Stimulated activated effector memory CD8-positive, alpha-beta T cell treated with anti-CD3 and anti-CD28 coated beads, Interleukin-12 subunit alpha, Interleukin-12 subunit beta, amount 100 ng/mL, for 72 hours (primary cell): ENCODE measurements at regions not wholly inside any gene's neighbourhood (a gene's known extent, or its start where the extent isn't known, plus 50 kb on each side); places are given as distances from the start of the nearest gene placed in this dataset.
"Not testable (repeated sequence)": the region's sequence is repeated elsewhere in the genome, so short reads cannot be mapped to it uniquely, and the experiment has no call there.

Experiments
- ATAC-seq: fragments of 150-1000 bp; cut with Tn5 transposase; 2 replicates; pipeline ENCODE4 v1.10.0; 2021
- DNase-seq, 2 donors: peaks; one replicate each; pipeline ENCODE4 v3.0.0; 2021 to 2022; ENCODE audit warnings: low spot score in 2 of 2
- H3K27ac Mint-ChIP-seq: one replicate; pipeline ENCODE4 v1.8.0; 2022; ENCODE audit warnings: mild to moderate bottlenecking, mixed read lengths
- H3K36me3 Mint-ChIP-seq: one replicate; pipeline ENCODE4 v1.8.0; 2022; ENCODE audit warnings: mild to moderate bottlenecking, mixed read lengths
- H3K4me1 Mint-ChIP-seq: one replicate; pipeline ENCODE4 v1.8.0; 2022; ENCODE audit warnings: mixed read lengths
- H3K4me3 Mint-ChIP-seq: one replicate; pipeline ENCODE4 v1.8.0; 2022; ENCODE audit warnings: mild to moderate bottlenecking, mixed read lengths
- H3K9me3 Mint-ChIP-seq: one replicate; pipeline ENCODE4 v1.8.0; 2022; ENCODE audit warnings: mixed read lengths

DNA sequence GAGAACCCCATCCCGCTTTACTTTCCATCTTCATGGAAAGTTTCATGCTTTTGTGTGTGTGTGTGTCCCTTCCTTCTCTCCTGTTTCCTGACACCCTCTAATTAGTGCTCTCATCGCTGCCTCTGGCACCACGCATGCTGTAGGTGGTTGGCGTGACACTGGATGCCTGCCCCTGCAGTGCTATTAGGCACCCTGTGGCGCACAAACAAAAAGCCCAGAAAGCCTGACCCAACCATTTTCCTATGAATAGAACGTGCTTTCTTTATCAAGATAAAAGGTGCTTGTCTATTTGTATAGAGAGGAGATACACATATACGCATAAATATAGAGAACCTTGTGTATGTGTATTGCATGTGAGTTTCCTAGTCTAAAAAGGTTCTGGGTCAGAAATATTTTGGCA is 120.8 kb upstream of the CDCA7L start:
- no peak for ATAC-seq
- no peaks in the 10 kb centered on the region for H3K4me1 Mint-ChIP-seq

GRCh38 chr7:22064816-22065215 is 119.1 kb upstream of the CDCA7L start:
- Mint-ChIP-seq H3K4me1 (no peaks in the 10 kb centered on the region), H3K9me3 (no peaks in the 10 kb centered on the region), H3K27ac (no peak overlapping the region), H3K36me3 (no peaks in the 10 kb centered on the region), H3K4me3 (no peak overlapping the region)
- DNase-seq (no peak), ATAC-seq (no peak)

More for the DNA sequence above, 120.8 kb upstream of the CDCA7L start:
- H3K4me3 Mint-ChIP-seq: no peak overlapping the region
- H3K36me3 Mint-ChIP-seq: no peaks in the 10 kb centered on the region
- H3K27ac Mint-ChIP-seq: no peak overlapping the region
- H3K9me3 Mint-ChIP-seq: no peaks in the 10 kb centered on the region
- DNase-seq: no peak

DNA sequence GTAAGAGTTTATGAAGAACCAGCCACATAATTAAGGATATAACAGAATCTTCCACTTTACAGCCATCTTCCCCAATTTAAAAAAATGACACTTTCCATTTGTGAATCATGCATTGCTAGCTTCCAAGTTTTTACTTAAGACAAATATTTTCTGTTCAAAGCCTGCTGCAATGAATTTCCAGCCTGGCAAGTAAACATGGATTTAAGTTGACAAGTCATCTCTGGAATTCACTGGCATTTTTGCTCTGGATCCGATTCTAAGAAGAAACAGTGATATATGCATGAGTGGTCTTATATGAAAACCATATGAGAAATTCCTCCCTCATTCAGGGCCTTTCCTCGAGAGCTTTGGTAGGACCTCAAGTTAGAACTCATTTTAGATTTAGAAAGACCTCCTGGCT is 116.1 kb upstream of the CDCA7L start:
- Mint-ChIP-seq H3K4me1 (no peaks in the 10 kb centered on the region), H3K36me3 (no peaks in the 10 kb centered on the region), H3K9me3 (no peaks in the 10 kb centered on the region), H3K27ac (no peak overlapping the region), H3K4me3 (no peak overlapping the region)
- ATAC-seq (no peak), DNase-seq (no peak)

DNA sequence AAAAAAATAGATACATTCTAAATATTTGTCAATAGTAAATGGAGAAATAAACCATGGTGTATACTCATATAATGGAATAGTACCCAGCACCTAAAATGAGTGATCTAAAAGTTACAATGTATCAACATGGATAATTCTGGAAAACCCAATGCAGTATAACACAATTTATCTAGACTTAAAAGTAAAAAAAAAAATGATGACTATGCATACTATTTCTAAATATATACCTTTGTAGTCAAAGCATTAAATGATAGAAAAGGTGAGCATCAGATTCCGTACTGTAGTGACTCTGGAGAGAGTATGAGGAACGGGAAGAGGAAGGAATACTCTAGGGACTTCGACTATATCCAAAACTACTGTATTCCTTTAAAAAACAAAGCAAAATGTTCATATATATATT is 115.2 kb upstream of the CDCA7L start:
- no peak for DNase-seq
- Mint-ChIP-seq H3K9me3 (no peaks in the 10 kb centered on the region), H3K4me3 (no peak overlapping the region)

DNA sequence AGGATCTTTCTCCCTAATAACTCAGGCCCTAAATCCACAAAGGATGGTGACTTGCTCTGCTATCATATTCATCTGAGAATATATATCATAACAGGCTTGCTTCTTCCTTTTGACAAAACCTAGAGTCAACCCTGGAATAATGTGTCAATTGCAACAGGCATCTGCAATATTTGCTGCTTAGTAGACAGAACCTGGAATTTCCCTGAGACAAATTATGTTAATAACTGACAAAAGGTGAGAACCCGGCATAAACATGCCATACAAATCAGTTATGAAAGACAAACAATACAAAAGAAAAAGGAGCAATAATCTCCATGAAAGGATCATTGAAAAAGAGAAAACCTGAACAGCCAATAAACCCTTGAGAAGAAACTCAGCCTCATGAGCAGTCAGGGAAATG is 114.5 kb upstream of the CDCA7L start:
- no peaks in the 10 kb centered on the region for H3K9me3 Mint-ChIP-seq
- no peaks in the 10 kb centered on the region for H3K36me3 Mint-ChIP-seq
- ATAC-seq (no peak), DNase-seq (no peak)
- H3K4me3 Mint-ChIP-seq: no peak overlapping the region
- H3K27ac Mint-ChIP-seq: no peak overlapping the region
- H3K4me1 Mint-ChIP-seq: no peaks in the 10 kb centered on the region

More for the DNA sequence above, 115.2 kb upstream of the CDCA7L start:
- ATAC-seq: no peak
- H3K27ac Mint-ChIP-seq: no peak overlapping the region
- no peaks in the 10 kb centered on the region for H3K4me1 Mint-ChIP-seq
- H3K36me3 Mint-ChIP-seq: no peaks in the 10 kb centered on the region

DNA sequence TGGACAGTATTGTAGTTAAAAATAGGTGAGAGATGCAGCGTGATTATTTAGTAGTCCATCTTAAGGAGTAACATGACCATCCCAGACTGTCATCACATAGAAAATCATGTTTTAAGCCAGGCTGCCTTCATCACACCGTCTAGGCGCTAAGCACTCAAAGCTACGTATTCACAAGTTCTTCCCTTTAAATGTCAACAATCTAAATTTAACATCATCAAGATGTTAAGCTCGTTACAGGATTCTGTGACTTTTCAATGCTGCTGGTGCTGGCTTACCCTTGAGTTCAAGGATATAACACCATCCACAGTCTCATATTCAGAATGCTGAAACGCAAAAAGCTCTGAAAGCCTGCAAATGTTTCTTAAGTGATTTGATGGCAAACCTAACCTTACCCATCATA is 109.5 kb upstream of the CDCA7L start:
- ATAC-seq (no peak), DNase-seq (no peak)
- no peak overlapping the region for H3K27ac Mint-ChIP-seq
- H3K36me3 Mint-ChIP-seq: no peaks in the 10 kb centered on the region
- no peaks in the 10 kb centered on the region for H3K4me1 Mint-ChIP-seq
- no peaks in the 10 kb centered on the region for H3K9me3 Mint-ChIP-seq
- no peak overlapping the region for H3K4me3 Mint-ChIP-seq

GRCh38 chr7:22052674-22053365 is 107.1 kb upstream of the CDCA7L start:
- Mint-ChIP-seq H3K9me3 (no peaks in the 10 kb centered on the region), H3K4me3 (no peak overlapping the region), H3K4me1 (no peaks in the 10 kb centered on the region), H3K36me3 (no peaks in the 10 kb centered on the region), H3K27ac (no peak overlapping the region)
- DNase-seq (no peak), ATAC-seq (no peak)

- H3K4me3 Mint-ChIP-seq: no peak overlapping the region
- DNase-seq: no peak
- no peaks in the 10 kb centered on the region for H3K4me1 Mint-ChIP-seq
- H3K9me3 Mint-ChIP-seq: no peaks in the 10 kb centered on the region
- no peak for ATAC-seq
- no peak overlapping the region for H3K27ac Mint-ChIP-seq
- no peaks in the 10 kb centered on the region for H3K36me3 Mint-ChIP-seq
Measured at GRCh38 chr7:22051886-22052673, 106.4 kb upstream of the CDCA7L start.

- H3K27ac Mint-ChIP-seq: no peak overlapping the region
- H3K36me3 Mint-ChIP-seq: no peaks in the 10 kb centered on the region
- no peak for ATAC-seq
- DNase-seq: no peak
- H3K4me1 Mint-ChIP-seq: no peaks in the 10 kb centered on the region
- H3K9me3 Mint-ChIP-seq: no peaks in the 10 kb centered on the region
- no peak overlapping the region for H3K4me3 Mint-ChIP-seq
Measured at GRCh38 chr7:22049766-22050500, 104.2 kb upstream of the CDCA7L start.

DNA sequence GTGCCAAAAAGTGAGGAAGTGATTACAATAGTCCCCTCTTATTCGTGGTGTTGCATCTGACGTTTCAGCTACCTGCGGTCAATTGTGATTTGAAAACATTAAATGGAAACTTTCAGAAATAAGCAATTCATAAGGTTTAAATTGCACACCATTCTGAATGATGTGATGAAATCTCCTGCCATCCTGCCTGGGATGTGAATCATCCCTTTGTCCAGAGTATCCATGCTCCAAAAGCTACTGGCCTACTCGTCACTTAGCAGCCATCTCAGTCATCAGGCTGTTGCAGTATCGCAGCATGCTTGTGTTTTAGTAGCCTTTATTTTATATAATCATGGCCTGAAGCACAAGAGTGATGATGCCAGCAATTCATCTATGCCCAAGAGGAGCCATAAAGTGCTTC is 97.7 kb upstream of the CDCA7L start:
- Mint-ChIP-seq H3K9me3 (no peaks in the 10 kb centered on the region), H3K4me3 (no peak overlapping the region), H3K36me3 (no peaks in the 10 kb centered on the region), H3K4me1 (no peaks in the 10 kb centered on the region), H3K27ac (no peak overlapping the region)
- DNase-seq (no peak), ATAC-seq (no peak)

DNA sequence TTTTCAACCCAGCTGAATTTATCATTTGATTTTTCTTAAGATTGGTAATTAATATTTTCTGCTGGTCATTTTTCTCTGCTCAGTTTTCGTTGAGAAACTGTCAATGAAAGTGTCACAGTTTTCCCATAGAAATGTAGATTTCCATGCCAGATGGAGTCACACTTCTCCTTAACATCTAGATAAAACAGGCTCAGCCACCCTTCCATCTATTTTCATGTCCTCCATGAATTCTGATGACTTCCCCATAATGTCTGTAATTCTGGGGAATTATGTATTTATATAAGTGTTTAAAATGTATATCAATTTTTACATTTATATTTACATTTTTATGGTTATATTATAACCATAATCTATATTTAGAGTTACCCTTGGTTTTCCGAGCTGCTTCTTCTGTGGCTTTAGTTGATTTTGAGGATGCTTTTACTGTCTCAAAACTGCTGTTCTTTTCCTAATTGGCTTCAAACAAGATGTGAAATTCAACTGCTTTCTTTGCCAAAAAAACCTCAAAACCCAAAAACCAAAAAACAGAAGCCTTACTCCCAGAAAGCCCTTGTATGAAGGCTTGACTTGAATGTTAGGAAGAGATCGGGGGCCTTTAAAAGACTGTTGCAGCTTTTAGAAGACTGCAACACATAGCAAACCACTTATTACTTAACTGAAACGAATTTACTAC is 95.4 kb upstream of the CDCA7L start:
- H3K4me1 Mint-ChIP-seq: no peaks in the 10 kb centered on the region
- no peaks in the 10 kb centered on the region for H3K9me3 Mint-ChIP-seq
- H3K4me3 Mint-ChIP-seq: no peak overlapping the region
- H3K36me3 Mint-ChIP-seq: no peaks in the 10 kb centered on the region
- ATAC-seq (no peak), DNase-seq (no peak)
- H3K27ac Mint-ChIP-seq: no peak overlapping the region

DNA sequence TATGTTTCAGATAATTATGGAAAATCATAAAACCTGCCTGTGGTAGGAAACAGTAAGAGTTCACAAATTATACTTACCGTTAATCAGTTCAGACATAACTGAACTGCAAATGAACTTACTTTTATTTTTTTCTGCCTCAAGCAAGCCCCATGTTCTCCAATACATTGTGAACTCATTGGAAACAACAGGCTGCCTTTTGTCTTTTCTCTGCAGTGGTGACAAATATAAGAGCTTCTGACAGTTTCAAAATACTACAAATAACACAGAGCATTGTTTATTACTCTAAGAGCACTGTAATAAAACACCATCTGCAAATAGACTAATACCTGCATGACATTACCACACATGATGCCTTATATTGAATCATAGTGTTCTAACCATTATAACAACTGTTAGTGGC is 94.0 kb upstream of the CDCA7L start:
- no peaks in the 10 kb centered on the region for H3K4me1 Mint-ChIP-seq
- ATAC-seq (no peak), DNase-seq (no peak)
- H3K36me3 Mint-ChIP-seq: no peaks in the 10 kb centered on the region
- no peak overlapping the region for H3K4me3 Mint-ChIP-seq
- no peak overlapping the region for H3K27ac Mint-ChIP-seq
- no peaks in the 10 kb centered on the region for H3K9me3 Mint-ChIP-seq

GRCh38 chr7:22032356-22032755 is 86.7 kb upstream of the CDCA7L start:
- ATAC-seq, H3K27ac Mint-ChIP-seq, H3K4me1 Mint-ChIP-seq, H3K9me3 Mint-ChIP-seq, H3K4me3 Mint-ChIP-seq, H3K36me3 Mint-ChIP-seq, DNase-seq: not testable (repeated sequence)

DNA sequence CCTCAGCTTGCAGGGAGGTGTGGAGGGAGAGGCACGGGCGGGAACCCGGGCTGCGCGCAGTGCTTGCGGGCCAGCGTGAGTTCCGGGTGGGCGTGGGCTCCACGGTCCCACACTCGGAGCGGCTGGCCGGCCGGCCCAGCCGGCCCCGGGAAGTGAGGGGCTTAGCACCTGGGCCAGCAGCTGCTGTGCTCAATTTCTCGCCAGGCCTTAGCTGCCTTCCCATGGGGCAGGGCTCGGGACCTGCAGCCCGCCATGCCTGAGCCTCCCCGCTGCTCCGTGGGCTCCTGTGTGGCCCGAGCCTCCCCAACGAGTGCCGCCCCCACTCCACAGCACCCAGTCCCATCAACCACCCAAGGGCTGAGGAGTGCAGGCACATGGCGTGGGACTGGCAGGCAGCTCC is 83.0 kb upstream of the CDCA7L start:
- H3K4me3 Mint-ChIP-seq, H3K9me3 Mint-ChIP-seq, DNase-seq, ATAC-seq, H3K36me3 Mint-ChIP-seq, H3K4me1 Mint-ChIP-seq, H3K27ac Mint-ChIP-seq: not testable (repeated sequence)

DNA sequence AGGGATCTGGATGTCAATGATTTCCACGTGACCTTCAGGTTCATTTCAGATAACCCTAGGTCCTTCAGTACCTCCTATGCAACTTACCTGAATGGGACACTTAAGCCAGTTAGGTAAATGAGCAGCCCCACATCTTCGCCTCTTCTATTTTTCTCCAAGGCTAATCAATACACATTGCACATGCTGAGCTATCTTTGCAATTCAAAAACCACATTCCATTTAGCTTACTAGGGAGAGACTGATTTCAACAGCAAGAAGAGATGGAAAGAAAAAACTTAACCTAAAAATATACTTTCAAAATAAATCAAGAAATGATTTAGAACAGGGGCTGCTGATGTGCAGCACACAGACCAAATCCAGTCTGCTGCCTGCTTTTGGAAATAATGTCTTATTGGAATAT is 81.8 kb upstream of the CDCA7L start:
- no peak overlapping the region for H3K4me3 Mint-ChIP-seq
- no peak overlapping the region for H3K27ac Mint-ChIP-seq
- DNase-seq (no peak), ATAC-seq (no peak)
- H3K9me3 Mint-ChIP-seq: no peaks in the 10 kb centered on the region
- H3K4me1 Mint-ChIP-seq: no peaks in the 10 kb centered on the region
- H3K36me3 Mint-ChIP-seq: no peaks in the 10 kb centered on the region
